ENCODE measurements at regions not wholly inside any gene's neighbourhood (a gene's known extent, or its start where the extent isn't known, plus 50 kb on each side); places are given as distances from the start of the nearest gene placed in this dataset.

DNA sequence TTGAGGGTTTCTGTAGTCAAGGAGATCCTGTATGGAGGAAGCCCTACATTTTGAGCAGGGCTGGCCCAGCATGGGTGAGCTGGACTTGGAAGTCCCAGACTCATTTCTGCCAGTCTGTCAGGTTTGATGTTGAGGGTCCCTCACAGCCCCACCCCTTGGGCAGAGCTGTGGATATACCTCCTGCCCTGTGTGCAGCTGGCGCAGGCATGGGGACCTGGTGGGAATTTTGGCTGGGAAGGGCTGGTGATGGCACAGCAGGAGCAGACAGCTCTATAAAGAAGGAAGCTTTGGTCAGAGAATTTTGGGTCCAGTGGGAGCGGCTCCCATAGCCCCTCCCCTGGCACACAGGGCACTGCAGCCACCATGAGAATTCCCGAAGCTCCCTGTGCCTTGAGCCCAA is 482.6 kb downstream of the RPS24 start:
- TF ChIP-seq, protein P1, sequence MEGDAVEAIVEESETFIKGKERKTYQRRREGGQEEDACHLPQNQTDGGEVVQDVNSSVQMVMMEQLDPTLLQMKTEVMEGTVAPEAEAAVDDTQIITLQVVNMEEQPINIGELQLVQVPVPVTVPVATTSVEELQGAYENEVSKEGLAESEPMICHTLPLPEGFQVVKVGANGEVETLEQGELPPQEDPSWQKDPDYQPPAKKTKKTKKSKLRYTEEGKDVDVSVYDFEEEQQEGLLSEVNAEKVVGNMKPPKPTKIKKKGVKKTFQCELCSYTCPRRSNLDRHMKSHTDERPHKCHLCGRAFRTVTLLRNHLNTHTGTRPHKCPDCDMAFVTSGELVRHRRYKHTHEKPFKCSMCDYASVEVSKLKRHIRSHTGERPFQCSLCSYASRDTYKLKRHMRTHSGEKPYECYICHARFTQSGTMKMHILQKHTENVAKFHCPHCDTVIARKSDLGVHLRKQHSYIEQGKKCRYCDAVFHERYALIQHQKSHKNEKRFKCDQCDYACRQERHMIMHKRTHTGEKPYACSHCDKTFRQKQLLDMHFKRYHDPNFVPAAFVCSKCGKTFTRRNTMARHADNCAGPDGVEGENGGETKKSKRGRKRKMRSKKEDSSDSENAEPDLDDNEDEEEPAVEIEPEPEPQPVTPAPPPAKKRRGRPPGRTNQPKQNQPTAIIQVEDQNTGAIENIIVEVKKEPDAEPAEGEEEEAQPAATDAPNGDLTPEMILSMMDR (IDR thresholded peaks at IDR 0.05): no peak
- TF ChIP-seq POLR2A (IDR thresholded peaks at IDR 0.05): no peak

Measured in testis (tissue), 2 donors.